WTC11 (cell line): ENCODE measurements at regions not wholly inside any gene's neighbourhood (a gene's known extent, or its start where the extent isn't known, plus 50 kb on each side); places are given as distances from the start of the nearest gene placed in this dataset.

Experiments used
- ATAC-seq: fragments of 200-7000 bp; cut with Tn5 transposase; 2 replicates; pipeline ENCODE4 v1.10.0; 2021; ENCODE audit warnings: mild to moderate bottlenecking, moderate library complexity
- CTCF ChIA-PET: fragments of 300-600 bp; sonication (Branson Sonifier 250); formaldehyde crosslinking; loops from one replicate; lab custom pipeline; 2021; ENCODE audit warnings: antibody characterized with exemption; lab: Charles Lee
- POLR2A ChIA-PET: fragments of 350-600 bp; sonication (Branson Sonifier 250); formaldehyde crosslinking; loops from one replicate; lab custom pipeline; 2021; ENCODE audit warnings: antibody characterized with exemption; lab: Charles Lee
- DNase-seq: peaks from one replicate; pipeline ENCODE4 v3.0.0; 2021; ENCODE audit warnings: low spot score
- H3K27ac Mint-ChIP-seq: 2 replicates; pipeline ENCODE4 v1.8.0; 2021; ENCODE audit warnings: mixed read lengths
- H3K27me3 Mint-ChIP-seq: 2 replicates; pipeline ENCODE4 v1.8.0; 2021; ENCODE audit warnings: low read depth, mild to moderate bottlenecking, moderate library complexity, mixed read lengths
- H3K36me3 Mint-ChIP-seq: 2 replicates; pipeline ENCODE4 v1.8.0; 2021; ENCODE audit warnings: mixed read lengths
- H3K4me1 Mint-ChIP-seq: 2 replicates; pipeline ENCODE4 v1.8.0; 2022; ENCODE audit warnings: mixed read lengths
- H3K4me3 Mint-ChIP-seq: 2 replicates; pipeline ENCODE4 v1.8.0; 2021; ENCODE audit warnings: mild to moderate bottlenecking, moderate library complexity, mixed read lengths
- H3K9me3 Mint-ChIP-seq: 2 replicates; pipeline ENCODE4 v1.8.0; 2021; ENCODE audit warnings: mixed read lengths
- CBFB ChIP-seq: sonication (generic); formaldehyde crosslinking; IDR thresholded peaks from 2 replicates; pipeline ENCODE4 v1.8.1; 2022; ENCODE audit warnings: mild to moderate bottlenecking, low read depth, missing genetic modification reagents
- CREB1 ChIP-seq: sonication (generic); formaldehyde crosslinking; IDR thresholded peaks from 2 replicates; pipeline ENCODE4 v1.8.0; 2023; ENCODE audit warnings: mild to moderate bottlenecking, missing genetic modification reagents
- FOXP1 ChIP-seq: sonication (generic); formaldehyde crosslinking; IDR thresholded peaks from 2 replicates; pipeline ENCODE4 v1.8.0; 2022; ENCODE audit warnings: missing genetic modification reagents, mild to moderate bottlenecking, moderate library complexity, borderline replicate concordance
- GRHL2 ChIP-seq: fragments of 250-450 bp; sonication (Bioruptor Pico); IDR thresholded peaks from 2 replicates; pipeline ENCODE4 v1.8.0; 2022; ENCODE audit warnings: mild to moderate bottlenecking, moderate library complexity; ENCODE audit not compliant: insufficient replicate concordance, severe bottlenecking
- JUN ChIP-seq: sonication (generic); formaldehyde crosslinking; IDR thresholded peaks from 2 replicates; pipeline ENCODE4 v1.8.0; 2023; ENCODE audit warnings: mild to moderate bottlenecking, missing genetic modification reagents
- NFATC4 ChIP-seq: fragments of 250-450 bp; sonication (Bioruptor Pico); IDR thresholded peaks from 2 replicates; pipeline ENCODE4 v1.9.0; 2021; ENCODE audit warnings: mild to moderate bottlenecking
- TEAD1 ChIP-seq: sonication (generic); formaldehyde crosslinking; IDR thresholded peaks from 2 replicates; pipeline ENCODE4 v1.8.0; 2022; ENCODE audit warnings: mild to moderate bottlenecking, missing genetic modification reagents
- ZNF138 ChIP-seq: sonication (generic); formaldehyde crosslinking; conservative IDR thresholded peaks from 2 replicates; pipeline ENCODE4 v1.8.1; 2022; ENCODE audit warnings: mild to moderate bottlenecking, moderate library complexity, missing genetic modification reagents
- TF ChIP-seq, protein P1 (sequence below): sonication (generic); formaldehyde crosslinking; IDR thresholded peaks from 2 replicates; pipeline ENCODE4 v1.8.1; 2022; ENCODE audit warnings: mild to moderate bottlenecking, moderate library complexity, missing genetic modification reagents
- TF ChIP-seq, protein P2 (sequence below): fragments of 200-600 bp; IDR thresholded peaks from 2 replicates; pipeline ENCODE4 v1.8.0; 2022; ENCODE audit warnings: antibody characterized with exemption
- TF ChIP-seq, protein P3 (sequence below): sonication (generic); formaldehyde crosslinking; conservative IDR thresholded peaks from 2 replicates; pipeline ENCODE4 v1.8.1; 2022; ENCODE audit warnings: mild to moderate bottlenecking, missing genetic modification reagents
- TF ChIP-seq, protein P4 (sequence below): sonication (generic); formaldehyde crosslinking; IDR thresholded peaks from 2 replicates; pipeline ENCODE4 v1.8.1; 2023; ENCODE audit warnings: mild to moderate bottlenecking, missing genetic modification reagents
- TF ChIP-seq, protein P5 (sequence below): sonication (generic); formaldehyde crosslinking; IDR thresholded peaks from 2 replicates; pipeline ENCODE4 v1.8.1; 2022; ENCODE audit warnings: low read depth, mild to moderate bottlenecking, moderate library complexity, missing genetic modification reagents, borderline replicate concordance
- TF ChIP-seq, protein P6 (sequence below): sonication (generic); formaldehyde crosslinking; IDR thresholded peaks from 2 replicates; pipeline ENCODE4 v1.8.1; 2023; ENCODE audit warnings: mild to moderate bottlenecking, missing genetic modification reagents
- TF ChIP-seq, protein P7 (sequence below): sonication (generic); formaldehyde crosslinking; IDR thresholded peaks from 2 replicates; pipeline ENCODE4 v1.8.0; 2022; ENCODE audit warnings: mild to moderate bottlenecking, missing genetic modification reagents
- TF ChIP-seq, protein P8 (sequence below): sonication (generic); formaldehyde crosslinking; IDR thresholded peaks from 2 replicates; pipeline ENCODE4 v1.8.0; 2023; ENCODE audit warnings: mild to moderate bottlenecking, missing genetic modification reagents

DNA sequence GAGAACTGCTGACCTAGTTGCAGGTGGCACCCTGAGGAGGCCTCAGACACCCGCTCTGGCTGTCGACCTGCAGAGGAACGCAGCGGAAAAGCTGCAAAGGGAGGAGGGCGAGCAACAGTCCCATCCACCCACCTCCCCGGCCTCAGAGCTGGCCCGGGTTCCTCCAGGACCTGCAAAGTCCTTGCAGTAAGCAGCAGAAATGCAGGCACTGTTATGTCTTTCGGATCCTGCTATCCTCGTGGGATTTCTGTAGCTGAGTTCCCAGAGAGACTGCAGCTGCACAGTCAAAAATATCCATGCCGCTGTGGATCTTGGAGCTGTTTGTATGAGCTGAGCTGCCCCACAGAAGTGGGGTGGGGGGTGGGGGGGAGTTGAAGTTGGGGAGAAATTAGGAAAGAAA, 251.3 kb downstream of the ANKRD60 start (continued):
- TF ChIP-seq, protein P1, sequence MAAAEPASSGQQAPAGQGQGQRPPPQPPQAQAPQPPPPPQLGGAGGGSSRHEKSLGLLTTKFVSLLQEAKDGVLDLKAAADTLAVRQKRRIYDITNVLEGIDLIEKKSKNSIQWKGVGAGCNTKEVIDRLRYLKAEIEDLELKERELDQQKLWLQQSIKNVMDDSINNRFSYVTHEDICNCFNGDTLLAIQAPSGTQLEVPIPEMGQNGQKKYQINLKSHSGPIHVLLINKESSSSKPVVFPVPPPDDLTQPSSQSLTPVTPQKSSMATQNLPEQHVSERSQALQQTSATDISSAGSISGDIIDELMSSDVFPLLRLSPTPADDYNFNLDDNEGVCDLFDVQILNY (CRISPR knock-in tag), result no peak
- TF ChIP-seq, protein P2, sequence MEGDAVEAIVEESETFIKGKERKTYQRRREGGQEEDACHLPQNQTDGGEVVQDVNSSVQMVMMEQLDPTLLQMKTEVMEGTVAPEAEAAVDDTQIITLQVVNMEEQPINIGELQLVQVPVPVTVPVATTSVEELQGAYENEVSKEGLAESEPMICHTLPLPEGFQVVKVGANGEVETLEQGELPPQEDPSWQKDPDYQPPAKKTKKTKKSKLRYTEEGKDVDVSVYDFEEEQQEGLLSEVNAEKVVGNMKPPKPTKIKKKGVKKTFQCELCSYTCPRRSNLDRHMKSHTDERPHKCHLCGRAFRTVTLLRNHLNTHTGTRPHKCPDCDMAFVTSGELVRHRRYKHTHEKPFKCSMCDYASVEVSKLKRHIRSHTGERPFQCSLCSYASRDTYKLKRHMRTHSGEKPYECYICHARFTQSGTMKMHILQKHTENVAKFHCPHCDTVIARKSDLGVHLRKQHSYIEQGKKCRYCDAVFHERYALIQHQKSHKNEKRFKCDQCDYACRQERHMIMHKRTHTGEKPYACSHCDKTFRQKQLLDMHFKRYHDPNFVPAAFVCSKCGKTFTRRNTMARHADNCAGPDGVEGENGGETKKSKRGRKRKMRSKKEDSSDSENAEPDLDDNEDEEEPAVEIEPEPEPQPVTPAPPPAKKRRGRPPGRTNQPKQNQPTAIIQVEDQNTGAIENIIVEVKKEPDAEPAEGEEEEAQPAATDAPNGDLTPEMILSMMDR, result no peak
- TF ChIP-seq, protein P3, sequence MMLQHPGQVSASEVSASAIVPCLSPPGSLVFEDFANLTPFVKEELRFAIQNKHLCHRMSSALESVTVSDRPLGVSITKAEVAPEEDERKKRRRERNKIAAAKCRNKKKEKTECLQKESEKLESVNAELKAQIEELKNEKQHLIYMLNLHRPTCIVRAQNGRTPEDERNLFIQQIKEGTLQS (CRISPR knock-in tag), result no peak
- TF ChIP-seq, protein P4, sequence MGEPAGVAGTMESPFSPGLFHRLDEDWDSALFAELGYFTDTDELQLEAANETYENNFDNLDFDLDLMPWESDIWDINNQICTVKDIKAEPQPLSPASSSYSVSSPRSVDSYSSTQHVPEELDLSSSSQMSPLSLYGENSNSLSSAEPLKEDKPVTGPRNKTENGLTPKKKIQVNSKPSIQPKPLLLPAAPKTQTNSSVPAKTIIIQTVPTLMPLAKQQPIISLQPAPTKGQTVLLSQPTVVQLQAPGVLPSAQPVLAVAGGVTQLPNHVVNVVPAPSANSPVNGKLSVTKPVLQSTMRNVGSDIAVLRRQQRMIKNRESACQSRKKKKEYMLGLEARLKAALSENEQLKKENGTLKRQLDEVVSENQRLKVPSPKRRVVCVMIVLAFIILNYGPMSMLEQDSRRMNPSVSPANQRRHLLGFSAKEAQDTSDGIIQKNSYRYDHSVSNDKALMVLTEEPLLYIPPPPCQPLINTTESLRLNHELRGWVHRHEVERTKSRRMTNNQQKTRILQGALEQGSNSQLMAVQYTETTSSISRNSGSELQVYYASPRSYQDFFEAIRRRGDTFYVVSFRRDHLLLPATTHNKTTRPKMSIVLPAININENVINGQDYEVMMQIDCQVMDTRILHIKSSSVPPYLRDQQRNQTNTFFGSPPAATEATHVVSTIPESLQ (CRISPR knock-in tag), result no peak
- TF ChIP-seq TEAD1 (CRISPR knock-in tag), result no peak
- TF ChIP-seq, protein P5, sequence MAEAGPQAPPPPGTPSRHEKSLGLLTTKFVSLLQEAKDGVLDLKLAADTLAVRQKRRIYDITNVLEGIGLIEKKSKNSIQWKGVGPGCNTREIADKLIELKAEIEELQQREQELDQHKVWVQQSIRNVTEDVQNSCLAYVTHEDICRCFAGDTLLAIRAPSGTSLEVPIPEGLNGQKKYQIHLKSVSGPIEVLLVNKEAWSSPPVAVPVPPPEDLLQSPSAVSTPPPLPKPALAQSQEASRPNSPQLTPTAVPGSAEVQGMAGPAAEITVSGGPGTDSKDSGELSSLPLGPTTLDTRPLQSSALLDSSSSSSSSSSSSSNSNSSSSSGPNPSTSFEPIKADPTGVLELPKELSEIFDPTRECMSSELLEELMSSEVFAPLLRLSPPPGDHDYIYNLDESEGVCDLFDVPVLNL, result no peak

DNA sequence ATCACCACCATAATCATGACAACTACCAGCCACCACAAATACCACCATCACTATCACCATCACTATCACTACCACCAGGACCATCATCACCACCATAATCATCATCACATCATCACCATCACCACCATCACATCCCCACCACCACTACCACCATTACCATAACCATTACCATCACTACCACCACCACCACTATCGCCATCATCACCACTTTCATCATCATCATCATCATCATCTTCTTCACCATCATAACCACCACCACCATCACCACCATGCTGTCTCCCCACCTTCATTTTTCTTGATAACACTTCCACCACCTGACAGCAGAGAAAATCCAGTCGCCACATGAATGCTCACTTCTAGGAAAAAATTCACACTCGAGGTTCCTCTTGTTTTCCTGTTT, 253.6 kb downstream of the ANKRD60 start:
- POLR2A ChIA-PET, result no interaction called here
- ATAC-seq, result no peak
- TF ChIP-seq, protein P6, sequence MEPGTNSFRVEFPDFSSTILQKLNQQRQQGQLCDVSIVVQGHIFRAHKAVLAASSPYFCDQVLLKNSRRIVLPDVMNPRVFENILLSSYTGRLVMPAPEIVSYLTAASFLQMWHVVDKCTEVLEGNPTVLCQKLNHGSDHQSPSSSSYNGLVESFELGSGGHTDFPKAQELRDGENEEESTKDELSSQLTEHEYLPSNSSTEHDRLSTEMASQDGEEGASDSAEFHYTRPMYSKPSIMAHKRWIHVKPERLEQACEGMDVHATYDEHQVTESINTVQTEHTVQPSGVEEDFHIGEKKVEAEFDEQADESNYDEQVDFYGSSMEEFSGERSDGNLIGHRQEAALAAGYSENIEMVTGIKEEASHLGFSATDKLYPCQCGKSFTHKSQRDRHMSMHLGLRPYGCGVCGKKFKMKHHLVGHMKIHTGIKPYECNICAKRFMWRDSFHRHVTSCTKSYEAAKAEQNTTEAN (CRISPR knock-in tag), result no peak
- no peak for TF ChIP-seq TEAD1 (CRISPR knock-in tag)
- no peak for TF ChIP-seq ZNF138 (CRISPR knock-in tag)
- TF ChIP-seq JUN (CRISPR knock-in tag), result no peak
- TF ChIP-seq CREB1 (CRISPR knock-in tag), result no peak
- TF ChIP-seq, protein P7, sequence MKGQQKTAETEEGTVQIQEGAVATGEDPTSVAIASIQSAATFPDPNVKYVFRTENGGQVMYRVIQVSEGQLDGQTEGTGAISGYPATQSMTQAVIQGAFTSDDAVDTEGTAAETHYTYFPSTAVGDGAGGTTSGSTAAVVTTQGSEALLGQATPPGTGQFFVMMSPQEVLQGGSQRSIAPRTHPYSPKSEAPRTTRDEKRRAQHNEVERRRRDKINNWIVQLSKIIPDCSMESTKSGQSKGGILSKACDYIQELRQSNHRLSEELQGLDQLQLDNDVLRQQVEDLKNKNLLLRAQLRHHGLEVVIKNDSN, result no peak
- TF ChIP-seq GRHL2, result no peak
- no peak for TF ChIP-seq NFATC4 (CRISPR knock-in tag)
- TF ChIP-seq, protein P8, sequence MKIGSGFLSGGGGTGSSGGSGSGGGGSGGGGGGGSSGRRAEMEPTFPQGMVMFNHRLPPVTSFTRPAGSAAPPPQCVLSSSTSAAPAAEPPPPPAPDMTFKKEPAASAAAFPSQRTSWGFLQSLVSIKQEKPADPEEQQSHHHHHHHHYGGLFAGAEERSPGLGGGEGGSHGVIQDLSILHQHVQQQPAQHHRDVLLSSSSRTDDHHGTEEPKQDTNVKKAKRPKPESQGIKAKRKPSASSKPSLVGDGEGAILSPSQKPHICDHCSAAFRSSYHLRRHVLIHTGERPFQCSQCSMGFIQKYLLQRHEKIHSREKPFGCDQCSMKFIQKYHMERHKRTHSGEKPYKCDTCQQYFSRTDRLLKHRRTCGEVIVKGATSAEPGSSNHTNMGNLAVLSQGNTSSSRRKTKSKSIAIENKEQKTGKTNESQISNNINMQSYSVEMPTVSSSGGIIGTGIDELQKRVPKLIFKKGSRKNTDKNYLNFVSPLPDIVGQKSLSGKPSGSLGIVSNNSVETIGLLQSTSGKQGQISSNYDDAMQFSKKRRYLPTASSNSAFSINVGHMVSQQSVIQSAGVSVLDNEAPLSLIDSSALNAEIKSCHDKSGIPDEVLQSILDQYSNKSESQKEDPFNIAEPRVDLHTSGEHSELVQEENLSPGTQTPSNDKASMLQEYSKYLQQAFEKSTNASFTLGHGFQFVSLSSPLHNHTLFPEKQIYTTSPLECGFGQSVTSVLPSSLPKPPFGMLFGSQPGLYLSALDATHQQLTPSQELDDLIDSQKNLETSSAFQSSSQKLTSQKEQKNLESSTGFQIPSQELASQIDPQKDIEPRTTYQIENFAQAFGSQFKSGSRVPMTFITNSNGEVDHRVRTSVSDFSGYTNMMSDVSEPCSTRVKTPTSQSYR (CRISPR knock-in tag), result no peak
- TF ChIP-seq FOXP1, result no peak
- TF ChIP-seq CBFB (CRISPR knock-in tag), result no peak
- TF ChIP-seq, all 79 proteins: peak for 0
- Mint-ChIP-seq H3K4me1 (no peaks in the 10 kb centered on the region; the same call in 1 of the 2 replicates), H3K9me3 (peaks cover 19% of the 10 kb centered on the region), H3K36me3 (no peaks in the 10 kb centered on the region; the same call in 1 of the 2 replicates), H3K4me3 (no peak overlapping the region), H3K27me3 (no peaks in the 10 kb centered on the region), H3K27ac (no peak overlapping the region)
- CTCF ChIA-PET, result no interaction called here
- DNase-seq, result no peak
